MM.1S (cell line): ENCODE measurements at regions not wholly inside any gene's neighbourhood (a gene's known extent, or its start where the extent isn't known, plus 50 kb on each side); places are given as distances from the start of the nearest gene placed in this dataset.

Experiments
- DNase-seq: peaks from one replicate; pipeline ENCODE4 v3.0.0-alpha.2; 2015
- H2AFZ ChIP-seq: fragments of 300-600 bp; sonication (generic); 2 replicates; pipeline ENCODE4 v1.6.0; 2016; ENCODE audit warnings: antibody characterized with exemption, low read length
- H3F3A ChIP-seq: fragments of 300-600 bp; sonication (generic); 2 replicates; pipeline ENCODE4 v1.6.1; 2016; ENCODE audit warnings: mild to moderate bottlenecking, antibody characterized with exemption, low read length, moderate library complexity, mixed read lengths; ENCODE audit not compliant: insufficient read depth
- H3K27ac ChIP-seq: fragments of 300-600 bp; sonication (generic); 2 replicates; pipeline ENCODE4 v1.5.1; 2016; ENCODE audit warnings: mild to moderate bottlenecking, low read length
- H3K27me3 ChIP-seq: fragments of 300-600 bp; sonication (generic); replicated peaks from 2 replicates; pipeline ENCODE4 v1.6.0; 2016; ENCODE audit warnings: low read length; ENCODE audit not compliant: insufficient read depth
- H3K36me3 ChIP-seq: fragments of 300-600 bp; sonication (generic); replicated peaks from 2 replicates; pipeline ENCODE4 v1.6.1; 2016; ENCODE audit warnings: mild to moderate bottlenecking, low read length, mixed read lengths; ENCODE audit not compliant: insufficient read depth
- H3K4me1 ChIP-seq: fragments of 300-600 bp; sonication (generic); 2 replicates; pipeline ENCODE4 v1.6.1; 2016; ENCODE audit warnings: low read length, mixed read lengths
- H3K4me2 ChIP-seq: fragments of 300-600 bp; sonication (generic); 2 replicates; pipeline ENCODE4 v1.6.0; 2016; ENCODE audit warnings: low read depth, low read length
- H3K4me3 ChIP-seq: fragments of 300-600 bp; sonication (generic); 2 replicates; pipeline ENCODE4 v1.5.1; 2016; ENCODE audit warnings: low read length, mixed read lengths
- H3K79me2 ChIP-seq: fragments of 300-600 bp; sonication (generic); 2 replicates; pipeline ENCODE4 v1.6.1; 2016; ENCODE audit warnings: mixed run types, low read length, mixed read lengths
- H3K9ac ChIP-seq: fragments of 300-600 bp; sonication (generic); 2 replicates; pipeline ENCODE4 v1.6.1; 2016; ENCODE audit warnings: low read length, mixed read lengths
- H3K9me2 ChIP-seq: fragments of 300-600 bp; sonication (generic); replicated peaks from 2 replicates; pipeline ENCODE4 v1.6.1; 2016; ENCODE audit warnings: mild to moderate bottlenecking, low read length, mixed read lengths; ENCODE audit not compliant: insufficient read depth
- H3K9me3 ChIP-seq: fragments of 300-600 bp; sonication (generic); replicated peaks from 2 replicates; pipeline ENCODE4 v1.6.1; 2016; ENCODE audit warnings: mild to moderate bottlenecking, low read length, mixed read lengths; ENCODE audit not compliant: insufficient read depth
- H4K20me1 ChIP-seq: fragments of 300-600 bp; sonication (generic); 2 replicates; pipeline ENCODE4 v1.6.1; 2016; ENCODE audit warnings: mild to moderate bottlenecking, low read length, moderate library complexity, mixed read lengths; ENCODE audit not compliant: insufficient read depth
- CTCF ChIP-seq: fragments of 300-600 bp; sonication (generic); IDR thresholded peaks from 2 replicates; pipeline ENCODE4 v1.5.1; 2016; ENCODE audit warnings: antibody characterized with exemption, low read length, mixed read lengths
- EZH2 ChIP-seq: fragments of 300-600 bp; sonication (generic); optimal IDR thresholded peaks from 2 replicates; pipeline ENCODE3; 2017; ENCODE audit warnings: low read depth, mild to moderate bottlenecking, antibody characterized with exemption, low read length, mixed read lengths
- EZH2phosphoT487 ChIP-seq: fragments of 300-600 bp; sonication (generic); IDR thresholded peaks from 2 replicates; pipeline ENCODE4 v1.6.1; 2018; ENCODE audit warnings: antibody characterized with exemption, low read length

- no peaks in the 10 kb centered on the region for H3K27me3 ChIP-seq
- H3K36me3 ChIP-seq = no peaks in the 10 kb centered on the region
- H3F3A ChIP-seq = no peaks in the 10 kb centered on the region
- no peak overlapping the region for H3K9ac ChIP-seq
- H3K4me3 ChIP-seq = no peak overlapping the region
- H3K27ac ChIP-seq = no peak overlapping the region
- no peak overlapping the region for H2AFZ ChIP-seq
- no peaks in the 10 kb centered on the region for H3K79me2 ChIP-seq
- no peaks in the 10 kb centered on the region for H3K9me3 ChIP-seq
- H3K4me2 ChIP-seq = no peak overlapping the region
- H3K9me2 ChIP-seq = no peaks in the 10 kb centered on the region
- no peaks in the 10 kb centered on the region for H3K4me1 ChIP-seq
- no peaks in the 10 kb centered on the region for H4K20me1 ChIP-seq
- no peak for DNase-seq
- no peak for TF ChIP-seq CTCF
- no peak for TF ChIP-seq EZH2phosphoT487
- no peak for TF ChIP-seq EZH2
Observed at GRCh38 chr2:138959031-138959430, 178.8 kb upstream of the NXPH2 start.

- Histone ChIP-seq H3K4me1 (no peaks in the 10 kb centered on the region), H3K4me2 (no peak overlapping the region), H4K20me1 (no peaks in the 10 kb centered on the region), H3K27me3 (no peaks in the 10 kb centered on the region), H3K79me2 (no peaks in the 10 kb centered on the region), H2AFZ (no peak overlapping the region), H3K9me3 (no peaks in the 10 kb centered on the region), H3K4me3 (no peak overlapping the region), H3K36me3 (no peaks in the 10 kb centered on the region), H3F3A (no peaks in the 10 kb centered on the region), H3K9ac (no peak overlapping the region), H3K27ac (no peak overlapping the region), H3K9me2 (no peaks in the 10 kb centered on the region)
- DNase-seq = no peak
- TF ChIP-seq EZH2 (no peak), EZH2phosphoT487 (no peak), CTCF (no peak)
Observed at GRCh38 chr2:138956116-138956515, 175.9 kb upstream of the NXPH2 start.

- H2AFZ ChIP-seq = no peak overlapping the region
- H3K9ac ChIP-seq = no peak overlapping the region
- no peaks in the 10 kb centered on the region for H3K9me2 ChIP-seq
- H3F3A ChIP-seq = no peaks in the 10 kb centered on the region
- no peaks in the 10 kb centered on the region for H3K27me3 ChIP-seq
- no peaks in the 10 kb centered on the region for H3K9me3 ChIP-seq
- no peak overlapping the region for H3K4me2 ChIP-seq
- TF ChIP-seq EZH2phosphoT487 (no peak), CTCF (no peak), EZH2 (no peak)
- H3K27ac ChIP-seq = no peak overlapping the region
- H3K4me3 ChIP-seq = no peak overlapping the region
- no peaks in the 10 kb centered on the region for H3K4me1 ChIP-seq
- no peaks in the 10 kb centered on the region for H4K20me1 ChIP-seq
- H3K79me2 ChIP-seq = no peaks in the 10 kb centered on the region
- H3K36me3 ChIP-seq = no peaks in the 10 kb centered on the region
- no peak for DNase-seq
Observed at GRCh38 chr2:138950486-138950885, 170.3 kb upstream of the NXPH2 start.

- H3K27me3 ChIP-seq = no peaks in the 10 kb centered on the region
- TF ChIP-seq EZH2phosphoT487 (no peak), CTCF (no peak), EZH2 (no peak)
- no peaks in the 10 kb centered on the region for H3F3A ChIP-seq
- no peak overlapping the region for H3K4me2 ChIP-seq
- H4K20me1 ChIP-seq = no peaks in the 10 kb centered on the region
- H3K9me3 ChIP-seq = no peaks in the 10 kb centered on the region
- H3K9me2 ChIP-seq = no peaks in the 10 kb centered on the region
- no peak overlapping the region for H3K27ac ChIP-seq
- H3K79me2 ChIP-seq = no peaks in the 10 kb centered on the region
- no peak for DNase-seq
- H2AFZ ChIP-seq = no peak overlapping the region
- no peaks in the 10 kb centered on the region for H3K36me3 ChIP-seq
- H3K9ac ChIP-seq = no peak overlapping the region
- H3K4me3 ChIP-seq = no peak overlapping the region
- no peaks in the 10 kb centered on the region for H3K4me1 ChIP-seq
Observed at GRCh38 chr2:138949517-138949916, 169.3 kb upstream of the NXPH2 start.
